Gastroesophageal sphincter (tissue), 4 donors: ENCODE measurements at regions not wholly inside any gene's neighbourhood (a gene's known extent, or its start where the extent isn't known, plus 50 kb on each side); places are given as distances from the start of the nearest gene placed in this dataset.

Experiments
- ATAC-seq: fragments of 150-250 bp; one replicate; pipeline ENCODE4 v1.9.1; 2016; ENCODE audit warnings: mild to moderate bottlenecking, moderate library complexity
- H3K27ac ChIP-seq, 4 donors: fragments of 200-600 bp; sonication (generic) in 3 of 4; 1 replicate in 3 of 4; 2 replicates in 1 of 4; pipeline ENCODE4 v1.5.1; 2016 to 2019
- H3K27me3 ChIP-seq: fragments of 200-600 bp; sonication (generic); one replicate; pipeline ENCODE4 v1.5.1; 2019
- H3K36me3 ChIP-seq, 2 donors: fragments of 200-600 bp; sonication (generic); one replicate each; pipeline ENCODE4 v1.5.1; 2019; ENCODE audit warnings: control low read depth in 1 of 2
- H3K4me1 ChIP-seq, 3 donors: fragments of 200-600 bp; sonication (generic); 1 replicate in 2 of 3; 2 replicates in 1 of 3; pipeline ENCODE4 v1.5.1; 2016 to 2019; ENCODE audit warnings: control low read depth in 2 of 3
- H3K4me3 ChIP-seq, 2 donors: fragments of 200-600 bp; sonication (generic); one replicate each; pipeline ENCODE4 v1.5.1; 2019; ENCODE audit warnings: mild to moderate bottlenecking in 1 of 2, moderate library complexity in 1 of 2
- H3K9me3 ChIP-seq, 3 donors: fragments of 200-600 bp; sonication (generic); one replicate each; pipeline ENCODE4 v1.5.1; 2017 to 2019; ENCODE audit warnings: control low read depth in 2 of 3
- CTCF ChIP-seq, 4 experiments: fragments of 200-600 bp in 2 of 4; fragments of 450-650 bp in 2 of 4; sonication (generic) in 1 of 4; IDR thresholded peaks; one replicate each; pipeline ENCODE4 v1.5.1; 2017 to 2019; ENCODE audit warnings: antibody characterized with exemption in 4 of 4, mild to moderate bottlenecking in 2 of 4, moderate library complexity in 2 of 4
- EP300 ChIP-seq: sonication (generic); formaldehyde crosslinking; IDR thresholded peaks from one replicate; pipeline ENCODE4 v1.6.1; 2017; ENCODE audit warnings: antibody characterized with exemption, mild to moderate bottlenecking
- POLR2A ChIP-seq, 2 donors: fragments of 450-650 bp; IDR thresholded peaks; one replicate each; pipeline ENCODE4 v1.6.1; 2017; ENCODE audit warnings: antibody characterized with exemption in 2 of 2, mild to moderate bottlenecking in 2 of 2, moderate library complexity in 1 of 2
- POLR2AphosphoS5 ChIP-seq: sonication (generic); formaldehyde crosslinking; IDR thresholded peaks from one replicate; pipeline ENCODE4 v1.6.1; 2017; ENCODE audit warnings: antibody characterized with exemption
- WGBS, 2 donors: methylation state at CpG; one replicate each; pipeline ENCODE4 v1.1.5; 2018; ENCODE audit warnings: low coverage in 1 of 2; 5-methylcytosine and 5-hydroxymethylcytosine counted together

GRCh38 chr5:175120412-175120811 lies 323.6 kb downstream of the DRD1 start:
- TF ChIP-seq POLR2A (IDR thresholded peaks at IDR 0.05) (no peak), EP300 (no peak), CTCF (IDR thresholded peaks at IDR 0.05) (no peak), POLR2AphosphoS5 (no peak)
- H3K36me3 ChIP-seq, result no peaks in the 10 kb centered on the region
- H3K27me3 ChIP-seq, result peaks cover 8% of the 10 kb centered on the region
- no peak overlapping the region for H3K27ac ChIP-seq
- 77 to 80% methylated on average over 3 of the region's 7 CpGs for WGBS, 2 donors
- H3K4me3 ChIP-seq, result no peak overlapping the region
- H3K9me3 ChIP-seq, result peaks cover 0 to 9% (median 0%) of the 10 kb centered on the region in 3 donors
- ATAC-seq, result no peak
- H3K4me1 ChIP-seq, result no peaks in the 10 kb centered on the region

DNA sequence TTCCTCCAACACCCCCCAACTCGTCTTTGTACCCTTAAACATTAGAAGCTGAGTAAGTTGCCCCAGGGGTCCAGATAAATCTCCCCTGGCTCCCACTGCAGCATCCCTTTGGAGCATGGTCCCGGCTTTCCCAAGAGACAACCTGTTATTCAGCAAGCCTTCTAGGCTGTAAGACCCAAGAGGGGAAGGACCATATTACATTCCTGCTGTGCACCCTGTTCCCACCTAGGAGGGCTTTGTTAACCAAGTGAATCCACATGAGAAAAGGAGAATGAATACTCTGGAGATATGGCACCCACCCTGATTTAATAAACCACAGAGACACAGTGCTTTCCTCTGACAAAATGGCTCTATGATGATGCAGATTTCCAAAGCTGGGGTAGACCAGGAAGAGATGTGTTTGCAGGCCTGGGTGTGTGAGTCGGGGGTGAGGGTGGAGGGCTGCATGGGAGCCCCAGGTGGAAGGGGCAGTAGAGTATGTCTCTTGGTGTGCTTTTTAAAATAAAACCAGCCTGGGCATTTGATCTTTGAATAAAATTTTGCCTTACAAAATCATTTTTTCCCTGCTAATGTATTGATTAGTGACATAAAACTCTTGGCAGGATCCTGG lies 325.2 kb downstream of the DRD1 start:
- H3K4me1 ChIP-seq, result no peaks in the 10 kb centered on the region
- no peak overlapping the region for H3K4me3 ChIP-seq
- ATAC-seq, result no peak
- H3K36me3 ChIP-seq, result no peaks in the 10 kb centered on the region
- H3K27me3 ChIP-seq, result peaks cover 8% of the 10 kb centered on the region
- H3K9me3 ChIP-seq, result peaks cover 0 to 9% (median 0%) of the 10 kb centered on the region in 3 donors
- WGBS, 2 donors, result 50 to 61% methylated on average over 2 to 3 of the region's 3 CpGs
- TF ChIP-seq POLR2AphosphoS5, result no peak
- no peak overlapping the region for H3K27ac ChIP-seq

DNA sequence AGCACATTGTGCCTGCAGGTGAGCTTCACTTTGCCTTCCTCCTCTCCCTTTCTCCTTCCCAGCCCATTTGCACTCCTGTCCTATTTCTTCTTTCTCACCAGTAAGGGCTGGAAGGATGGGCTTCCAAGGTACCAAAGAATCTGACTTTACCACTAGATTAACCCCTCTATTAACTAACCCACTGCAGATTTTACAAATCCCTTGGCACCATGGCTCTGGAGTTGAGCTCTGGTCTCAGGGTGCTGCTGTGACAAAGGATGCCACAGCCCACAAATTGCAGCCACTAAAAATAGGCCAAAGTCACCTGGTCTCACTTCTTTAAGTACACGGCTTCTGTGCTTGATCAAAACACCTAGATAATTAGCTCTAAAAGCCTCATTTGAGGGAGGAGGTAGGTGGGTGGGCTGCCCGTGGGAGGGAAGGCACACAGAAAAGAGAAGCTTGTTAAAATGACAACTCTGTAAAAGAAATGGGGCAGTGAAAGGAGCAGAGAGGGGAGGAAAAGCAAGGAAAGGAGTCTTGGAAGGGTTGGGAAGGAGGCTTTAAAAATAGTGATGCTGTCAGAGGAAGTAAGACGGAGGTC lies 327.4 kb downstream of the DRD1 start:
- Histone ChIP-seq H3K27me3 (peaks cover 8% of the 10 kb centered on the region), H3K9me3 (peaks cover 0 to 9% (median 0%) of the 10 kb centered on the region in 3 donors), H3K4me3 (no peak overlapping the region), H3K36me3 (no peaks in the 10 kb centered on the region), H3K4me1 (no peaks in the 10 kb centered on the region), H3K27ac (no peak overlapping the region)
- 56 to 83% methylated on average over 2 to 3 of the region's 3 CpGs for WGBS, 2 donors
- ATAC-seq, result no peak
- TF ChIP-seq EP300 (no peak), CTCF (IDR thresholded peaks at IDR 0.05) (no peak), POLR2A (IDR thresholded peaks at IDR 0.05) (no peak), POLR2AphosphoS5 (no peak)

GRCh38 chr5:175115831-175116230 lies 328.2 kb downstream of the DRD1 start:
- Histone ChIP-seq H3K9me3 (peaks cover 0 to 6% (median 0%) of the 10 kb centered on the region in 3 donors), H3K27ac (no peak overlapping the region), H3K27me3 (peaks cover 8% of the 10 kb centered on the region), H3K36me3 (no peaks in the 10 kb centered on the region), H3K4me3 (no peak overlapping the region), H3K4me1 (no peaks in the 10 kb centered on the region)
- no peak for ATAC-seq
- WGBS, 2 donors, result 53 to 60% methylated on average over 5 to 9 of the region's 9 CpGs
- no peak for TF ChIP-seq CTCF (IDR thresholded peaks at IDR 0.05)
- TF ChIP-seq POLR2AphosphoS5, result no peak
- TF ChIP-seq EP300, result no peak
- TF ChIP-seq POLR2A (IDR thresholded peaks at IDR 0.05), result no peak

- no peaks in the 10 kb centered on the region for H3K36me3 ChIP-seq
- H3K4me1 ChIP-seq, result no peaks in the 10 kb centered on the region
- peaks cover 0 to 8% (median 0%) of the 10 kb centered on the region in 3 donors for H3K9me3 ChIP-seq
- H3K27me3 ChIP-seq, result peaks cover 13% of the 10 kb centered on the region
- H3K4me3 ChIP-seq, result no peak overlapping the region
- 44% methylated on average over 1 of the region's 2 CpGs; no CpG with 5 or more reads in 1 of the 2 donors for WGBS, 2 donors
- H3K27ac ChIP-seq, result no peak overlapping the region
- no peak for ATAC-seq
- TF ChIP-seq POLR2A (IDR thresholded peaks at IDR 0.05) (no peak), EP300 (no peak), POLR2AphosphoS5 (no peak), CTCF (IDR thresholded peaks at IDR 0.05) (no peak)
These were observed 330.0 kb downstream of the DRD1 start for GRCh38 chr5:175113947-175114346.
